ENCODE measurements at regions not wholly inside any gene's neighbourhood (a gene's known extent, or its start where the extent isn't known, plus 50 kb on each side); places are given as distances from the start of the nearest gene placed in this dataset.

DNA sequence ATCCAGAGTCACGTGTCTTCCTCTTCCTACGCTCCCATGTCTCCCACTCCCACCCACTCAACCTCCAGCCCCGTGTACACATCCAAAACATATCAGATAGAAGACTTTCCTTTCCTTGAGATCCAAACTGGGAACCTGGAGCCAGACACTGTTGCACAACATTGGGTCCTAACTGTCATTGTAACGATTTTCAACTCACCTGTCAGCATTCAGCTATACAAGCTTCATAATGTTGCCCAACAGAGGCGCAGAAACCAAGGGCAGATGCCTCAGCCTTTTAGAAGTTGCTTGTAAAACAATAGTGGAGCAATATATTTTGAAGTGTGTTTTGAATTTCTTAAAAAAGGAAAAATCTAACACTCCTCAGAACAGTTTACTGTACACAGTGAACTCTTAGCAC, 84.9 kb upstream of the GLIS3 start:
- no peak for DNase-seq (ENCODE audit: low read depth)

DNA sequence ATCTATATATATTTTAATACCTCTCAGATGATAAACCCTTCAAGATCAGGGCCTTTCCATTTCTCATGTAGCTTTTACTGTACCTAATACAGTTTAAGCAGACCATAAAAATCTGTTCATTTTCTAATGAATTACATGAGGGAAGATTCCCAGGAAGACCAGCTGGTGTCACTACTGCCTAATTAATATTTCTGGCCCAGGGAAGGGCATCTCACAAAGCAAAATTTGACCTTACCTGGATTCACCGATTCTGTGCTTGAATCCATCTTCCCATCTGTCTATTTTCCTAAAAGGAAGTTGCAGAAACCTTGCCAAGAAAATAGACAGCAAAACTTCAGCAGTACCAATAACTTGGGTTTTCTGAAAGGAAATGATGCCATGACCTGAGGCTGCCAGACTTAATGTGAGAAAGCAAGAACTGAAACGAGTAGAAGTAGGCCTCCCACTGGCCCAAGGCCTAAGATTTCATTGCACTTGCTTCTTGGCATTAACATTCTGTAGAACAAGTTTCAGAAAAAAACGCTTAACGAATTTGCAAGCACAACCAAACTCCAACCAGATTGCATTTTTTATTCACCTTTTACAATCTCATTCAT, 83.0 kb upstream of the GLIS3 start:
- DNase-seq (ENCODE audit: low read depth), result peak; percentile 26

DNA sequence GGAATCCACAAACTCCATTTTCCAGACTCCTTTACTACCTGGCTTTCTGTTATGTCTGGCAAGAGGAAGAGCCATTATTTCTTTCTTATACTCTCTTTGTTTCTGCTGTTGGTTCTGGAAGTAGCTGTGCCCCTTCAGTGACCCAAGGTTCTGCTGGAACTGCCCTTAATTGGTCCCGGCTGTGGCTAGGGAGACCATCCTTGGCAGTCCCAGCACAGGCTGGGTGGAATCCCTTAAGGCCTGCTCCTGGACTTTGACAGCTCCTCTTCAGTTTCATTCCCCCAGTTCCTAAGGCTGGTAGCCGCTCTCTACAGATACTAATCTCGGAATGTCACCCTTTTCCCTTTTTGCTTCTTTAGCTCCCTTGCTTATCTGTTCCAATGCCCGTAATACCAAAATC, 81.9 kb upstream of the GLIS3 start:
- no peak for DNase-seq (ENCODE audit: low read depth)

GRCh38 chr9:4380406-4380805, 80.5 kb upstream of the GLIS3 start:
- peak; percentile 6 for DNase-seq (ENCODE audit: low read depth)

GRCh38 chr9:4375424-4376200, 75.7 kb upstream of the GLIS3 start:
- DNase-seq (ENCODE audit: low read depth), result peak; percentile 87

- peak; percentile 85 for DNase-seq (ENCODE audit: low read depth)
Observed at GRCh38 chr9:4371108-4371507, 71.2 kb upstream of the GLIS3 start.

- no peak for DNase-seq (ENCODE audit: low read depth)
Observed at GRCh38 chr9:4370501-4370900, 70.6 kb upstream of the GLIS3 start.

DNA sequence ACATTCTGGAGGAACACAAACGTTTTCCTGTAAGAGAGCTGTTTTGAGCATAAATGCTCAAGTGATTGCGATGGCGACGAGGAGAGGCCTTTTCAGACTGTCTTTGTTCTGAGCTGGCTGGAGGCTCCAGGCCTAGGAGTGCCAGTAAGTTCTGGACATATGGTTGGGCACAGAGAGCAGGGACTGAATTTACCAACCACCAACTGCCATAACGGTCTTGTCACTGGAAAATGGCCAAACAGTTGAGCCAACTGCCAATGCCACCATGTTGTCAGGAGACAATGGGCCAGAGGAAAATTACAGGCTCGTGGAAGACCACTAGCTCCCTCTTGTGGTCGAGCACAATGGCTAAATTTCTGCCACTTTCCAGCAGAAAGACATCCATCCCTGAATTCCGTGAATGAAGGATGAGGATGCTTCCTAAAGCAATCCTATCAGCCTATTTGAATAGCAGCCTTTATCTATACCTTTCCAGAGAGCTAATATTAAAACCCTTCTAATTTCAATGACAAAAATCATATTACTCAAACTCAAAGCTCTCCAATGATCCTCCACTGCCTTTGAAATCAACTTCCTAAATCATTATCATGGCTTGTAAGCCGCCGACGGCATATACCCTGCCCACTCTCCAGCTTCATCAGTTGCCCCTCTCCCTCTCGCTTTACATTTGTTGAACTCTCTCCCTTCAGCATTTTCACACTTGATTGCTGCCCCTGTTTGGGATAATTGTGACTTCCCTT, 66.9 kb upstream of the GLIS3 start:
- peak; percentile 49 for DNase-seq (ENCODE audit: low read depth)

DNA sequence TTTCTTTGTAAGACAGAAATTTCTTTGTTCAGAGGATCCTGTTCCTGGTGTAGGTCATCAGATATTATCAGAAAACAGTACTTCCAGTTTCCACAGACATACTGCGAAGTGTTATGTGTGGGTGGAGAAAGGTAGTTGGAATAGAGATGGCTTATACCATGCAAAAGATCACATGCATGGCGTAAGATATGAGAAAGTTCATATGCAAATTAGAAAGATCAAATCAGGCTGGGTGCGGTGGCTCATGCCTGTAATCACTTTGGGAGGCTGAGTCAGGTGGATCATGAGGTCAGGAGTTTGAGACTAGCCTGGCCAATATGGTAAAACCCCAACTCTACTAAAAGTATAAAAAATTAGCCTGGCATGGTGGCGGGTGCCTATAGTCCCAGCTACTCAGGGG, 65.2 kb upstream of the GLIS3 start:
- DNase-seq (ENCODE audit: low read depth), result no peak

DNA sequence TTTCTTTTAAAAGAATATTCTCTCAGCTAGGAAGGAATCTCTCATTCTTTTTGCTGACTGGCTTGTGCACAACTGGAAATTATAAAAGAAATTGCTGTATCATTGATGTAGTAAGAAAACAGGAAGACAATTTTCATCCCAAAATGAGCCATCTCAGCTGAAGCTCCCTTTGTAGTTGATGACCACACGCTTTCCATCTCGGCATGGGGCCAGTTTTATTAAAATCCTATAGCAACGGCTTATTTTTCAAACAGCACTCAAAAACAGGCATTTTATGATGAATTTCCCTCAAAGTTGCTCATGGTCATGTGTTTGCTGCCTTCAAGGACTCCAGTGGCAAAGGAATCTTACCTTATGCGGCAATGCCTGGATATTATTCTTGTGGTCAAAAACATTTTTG, 62.4 kb upstream of the GLIS3 start:
- no peak for DNase-seq (ENCODE audit: low read depth)

- DNase-seq (ENCODE audit: low read depth), result no peak
Observed at GRCh38 chr9:4359016-4359415, 59.1 kb upstream of the GLIS3 start.

DNA sequence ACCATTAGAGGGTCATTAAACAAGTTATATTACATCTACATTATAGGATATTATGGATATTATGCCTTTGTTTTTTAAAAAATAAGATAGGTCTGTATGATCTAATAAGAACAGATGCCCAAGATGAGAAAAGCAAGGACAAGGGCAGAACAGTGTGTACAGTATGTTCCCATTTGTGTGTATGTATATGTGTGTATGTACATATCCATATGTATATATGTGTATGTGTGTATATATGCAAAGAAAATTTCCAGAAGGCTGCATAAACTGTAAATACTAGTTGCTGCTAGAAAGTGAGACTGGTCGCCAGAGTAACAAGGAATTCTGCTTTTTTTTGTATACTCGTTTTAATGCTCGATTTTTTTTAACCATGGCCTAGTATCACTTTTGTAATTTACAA, 58.1 kb upstream of the GLIS3 start:
- DNase-seq (ENCODE audit: low read depth), result no peak

GRCh38 chr9:4356306-4356705, 56.4 kb upstream of the GLIS3 start:
- DNase-seq (ENCODE audit: low read depth), result no peak

DNA sequence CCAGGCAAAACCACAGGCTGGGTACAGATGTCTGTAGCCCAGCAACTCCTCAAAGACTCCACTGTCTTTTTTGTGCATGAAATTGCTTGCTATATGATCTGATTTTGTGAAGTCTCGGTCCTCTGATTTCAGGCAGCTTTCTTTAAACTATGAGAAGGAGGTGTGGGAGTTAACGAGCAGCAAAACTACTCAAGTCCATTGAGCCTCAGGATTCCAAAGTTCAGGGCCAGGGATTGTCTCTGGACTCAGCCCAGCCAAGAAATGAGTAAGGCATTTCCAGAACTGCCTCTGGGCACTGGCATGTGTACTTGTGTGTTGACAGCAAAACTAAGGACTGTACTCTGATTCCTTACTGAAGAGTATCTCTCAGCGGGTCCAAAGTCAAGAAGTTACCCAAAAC, 53.4 kb upstream of the GLIS3 start:
- DNase-seq (ENCODE audit: low read depth), result no peak

- DNase-seq (ENCODE audit: low read depth), result no peak
Observed at GRCh38 chr9:4349816-4350418, 50.0 kb upstream of the GLIS3 start.

Measured in amniotic epithelial cell (primary cell).